MG63 (cell line): ENCODE measurements at regions not wholly inside any gene's neighbourhood (a gene's known extent, or its start where the extent isn't known, plus 50 kb on each side); places are given as distances from the start of the nearest gene placed in this dataset.
A peak's percentile ranks its signal among the peaks of the same experiment; 100 is the strongest.
"Not testable (repeated sequence)": the region's sequence is repeated elsewhere in the genome, so short reads cannot be mapped to it uniquely, and the experiment has no call there.

Experiments used
- DNase-seq: peaks from one replicate; pipeline ENCODE4 v3.0.0-alpha.2; 2020
- H3K27me3 ChIP-seq: fragments of 250-450 bp; sonication (Bioruptor Pico); 2 replicates; pipeline ENCODE4 v1.5.1; 2020; ENCODE audit warnings: mild to moderate bottlenecking, moderate library complexity
- H3K36me3 ChIP-seq: fragments of 250-450 bp; sonication (Bioruptor Pico); 2 replicates; pipeline ENCODE4 v1.5.1; 2020; ENCODE audit warnings: mild to moderate bottlenecking, moderate library complexity
- H3K4me3 ChIP-seq: fragments of 250-450 bp; sonication (Bioruptor Pico); 2 replicates; pipeline ENCODE4 v1.5.1; 2020; ENCODE audit warnings: mild to moderate bottlenecking, moderate library complexity
- H3K9me3 ChIP-seq: fragments of 250-450 bp; sonication (Bioruptor Pico); 2 replicates; pipeline ENCODE4 v1.5.1; 2020; ENCODE audit warnings: mild to moderate bottlenecking, moderate library complexity

- H3K4me3 ChIP-seq: no peak overlapping the region
- no peaks in the 10 kb centered on the region for H3K9me3 ChIP-seq
- H3K27me3 ChIP-seq: no peaks in the 10 kb centered on the region
- no peak for DNase-seq
- no peaks in the 10 kb centered on the region for H3K36me3 ChIP-seq
Observed at GRCh38 chr7:46068159-46068558, 147.1 kb upstream of the IGFBP3 start.

- Histone ChIP-seq H3K4me3 (no peak overlapping the region), H3K36me3 (no peaks in the 10 kb centered on the region), H3K27me3 (no peaks in the 10 kb centered on the region), H3K9me3 (no peaks in the 10 kb centered on the region)
- DNase-seq: no peak
Observed at GRCh38 chr7:46059308-46060020, 138.4 kb upstream of the IGFBP3 start.

GRCh38 chr7:46058086-46058823, 137.2 kb upstream of the IGFBP3 start:
- no peaks in the 10 kb centered on the region for H3K27me3 ChIP-seq
- no peak overlapping the region for H3K4me3 ChIP-seq
- no peaks in the 10 kb centered on the region; the same call in 1 of the 2 replicates for H3K9me3 ChIP-seq
- no peaks in the 10 kb centered on the region for H3K36me3 ChIP-seq
- no peak for DNase-seq

GRCh38 chr7:46054915-46055314, 133.8 kb upstream of the IGFBP3 start:
- Histone ChIP-seq H3K27me3 (no peaks in the 10 kb centered on the region), H3K36me3 (no peaks in the 10 kb centered on the region), H3K4me3 (no peak overlapping the region), H3K9me3 (no peaks in the 10 kb centered on the region; the same call in 1 of the 2 replicates)
- no peak for DNase-seq

- Histone ChIP-seq H3K27me3 (no peaks in the 10 kb centered on the region), H3K36me3 (no peaks in the 10 kb centered on the region), H3K4me3 (no peak overlapping the region), H3K9me3 (no peaks in the 10 kb centered on the region; the same call in 1 of the 2 replicates)
- DNase-seq: no peak
Observed at GRCh38 chr7:46054272-46054671, 133.2 kb upstream of the IGFBP3 start.

- Histone ChIP-seq H3K9me3 (no peaks in the 10 kb centered on the region; the same call in 1 of the 2 replicates), H3K27me3 (no peaks in the 10 kb centered on the region), H3K4me3 (no peak overlapping the region), H3K36me3 (no peaks in the 10 kb centered on the region)
- no peak for DNase-seq
Observed at GRCh38 chr7:46047581-46047980, 126.5 kb upstream of the IGFBP3 start.

- not testable (repeated sequence) for DNase-seq, H3K9me3 ChIP-seq, H3K27me3 ChIP-seq, H3K36me3 ChIP-seq, H3K4me3 ChIP-seq
Observed at GRCh38 chr7:46043338-46043737, 122.3 kb upstream of the IGFBP3 start.

- not testable (repeated sequence) for H3K4me3 ChIP-seq, H3K27me3 ChIP-seq, DNase-seq, H3K9me3 ChIP-seq, H3K36me3 ChIP-seq
Observed at GRCh38 chr7:46039813-46040212, 118.7 kb upstream of the IGFBP3 start.

GRCh38 chr7:46035166-46035565, 114.1 kb upstream of the IGFBP3 start:
- no peak overlapping the region for H3K4me3 ChIP-seq
- no peaks in the 10 kb centered on the region for H3K27me3 ChIP-seq
- no peaks in the 10 kb centered on the region for H3K9me3 ChIP-seq
- H3K36me3 ChIP-seq: no peaks in the 10 kb centered on the region
- DNase-seq: no peak

- DNase-seq: peak; percentile 52
- Histone ChIP-seq H3K27me3 (no peaks in the 10 kb centered on the region), H3K36me3 (no peaks in the 10 kb centered on the region), H3K4me3 (no peak overlapping the region), H3K9me3 (no peaks in the 10 kb centered on the region)
Observed at GRCh38 chr7:46034056-46034768, 113.1 kb upstream of the IGFBP3 start.

- no peak for DNase-seq
Observed at GRCh38 chr7:46033592-46033991, 112.5 kb upstream of the IGFBP3 start.

GRCh38 chr7:46032942-46033341, 111.9 kb upstream of the IGFBP3 start:
- no peak overlapping the region for H3K4me3 ChIP-seq
- H3K27me3 ChIP-seq: no peaks in the 10 kb centered on the region
- no peaks in the 10 kb centered on the region for H3K9me3 ChIP-seq
- no peaks in the 10 kb centered on the region for H3K36me3 ChIP-seq
- peak; percentile 43 for DNase-seq

More at GRCh38 chr7:46033592-46033991, 112.5 kb upstream of the IGFBP3 start:
- Histone ChIP-seq H3K36me3 (no peaks in the 10 kb centered on the region), H3K9me3 (no peaks in the 10 kb centered on the region), H3K4me3 (no peak overlapping the region), H3K27me3 (no peaks in the 10 kb centered on the region)

GRCh38 chr7:46032353-46032752, 111.3 kb upstream of the IGFBP3 start:
- DNase-seq: no peak
- no peaks in the 10 kb centered on the region for H3K9me3 ChIP-seq
- no peaks in the 10 kb centered on the region for H3K36me3 ChIP-seq
- H3K4me3 ChIP-seq: no peak overlapping the region
- H3K27me3 ChIP-seq: no peaks in the 10 kb centered on the region

- Histone ChIP-seq H3K4me3 (no peak overlapping the region), H3K27me3 (no peaks in the 10 kb centered on the region), H3K9me3 (no peaks in the 10 kb centered on the region), H3K36me3 (no peaks in the 10 kb centered on the region)
- DNase-seq: no peak
Observed at GRCh38 chr7:46029111-46029704, 108.1 kb upstream of the IGFBP3 start.

- no peak for DNase-seq
- H3K36me3 ChIP-seq: no peaks in the 10 kb centered on the region
Observed at GRCh38 chr7:46028246-46028645, 107.2 kb upstream of the IGFBP3 start.

GRCh38 chr7:46026741-46027140, 105.7 kb upstream of the IGFBP3 start:
- Histone ChIP-seq H3K36me3 (no peaks in the 10 kb centered on the region), H3K4me3 (no peak overlapping the region), H3K9me3 (no peaks in the 10 kb centered on the region), H3K27me3 (no peaks in the 10 kb centered on the region)
- no peak for DNase-seq

More at GRCh38 chr7:46028246-46028645, 107.2 kb upstream of the IGFBP3 start:
- Histone ChIP-seq H3K27me3 (no peaks in the 10 kb centered on the region), H3K9me3 (no peaks in the 10 kb centered on the region), H3K4me3 (no peak overlapping the region)
